Suppressor macrophage treated with lipopolysaccharide for 1 hour (primary cell): ENCODE measurements at regions not wholly inside any gene's neighbourhood (a gene's known extent, or its start where the extent isn't known, plus 50 kb on each side); places are given as distances from the start of the nearest gene placed in this dataset.

Experiments
- DNase-seq, 3 donors: peaks; one replicate each; pipeline ENCODE4 v3.0.0-alpha.2; 2020 to 2022

DNA sequence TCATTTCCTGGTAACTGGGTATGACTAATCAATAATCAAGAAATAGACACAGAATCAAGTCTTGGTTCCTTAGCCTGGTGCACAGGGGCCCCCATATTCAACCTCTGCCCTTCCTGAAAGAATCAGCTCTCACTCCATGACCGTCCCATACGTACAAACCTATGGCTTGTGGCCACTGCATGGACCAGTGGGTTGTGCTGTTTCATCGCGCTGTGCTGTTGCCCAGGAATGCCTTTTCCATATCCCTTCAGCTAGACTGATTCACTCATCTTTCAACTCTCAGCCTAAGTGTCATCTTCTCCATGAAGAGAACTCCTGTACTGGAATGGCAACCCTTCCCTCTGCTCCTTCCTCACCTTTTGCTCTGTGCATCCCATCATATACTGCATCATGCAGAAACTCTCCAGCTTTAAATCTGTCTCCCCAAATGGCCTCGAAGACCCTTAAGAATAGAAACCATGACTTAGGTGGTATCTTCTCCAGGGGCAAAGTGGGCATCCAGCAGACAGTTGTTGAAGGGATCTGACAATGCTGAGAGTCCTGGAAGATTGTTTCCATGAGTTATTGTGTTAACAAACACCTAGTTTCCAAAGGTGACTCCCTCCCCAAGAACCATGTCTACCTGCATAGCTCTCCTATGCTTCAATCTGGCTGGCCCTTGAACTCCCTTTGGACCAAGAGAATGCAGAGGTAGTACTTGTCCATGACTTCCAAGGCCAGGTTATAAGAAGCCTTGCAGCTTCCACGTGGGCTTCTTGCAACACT is 180.8 kb downstream of the ACTL7B start:
- no peak for DNase-seq

DNA sequence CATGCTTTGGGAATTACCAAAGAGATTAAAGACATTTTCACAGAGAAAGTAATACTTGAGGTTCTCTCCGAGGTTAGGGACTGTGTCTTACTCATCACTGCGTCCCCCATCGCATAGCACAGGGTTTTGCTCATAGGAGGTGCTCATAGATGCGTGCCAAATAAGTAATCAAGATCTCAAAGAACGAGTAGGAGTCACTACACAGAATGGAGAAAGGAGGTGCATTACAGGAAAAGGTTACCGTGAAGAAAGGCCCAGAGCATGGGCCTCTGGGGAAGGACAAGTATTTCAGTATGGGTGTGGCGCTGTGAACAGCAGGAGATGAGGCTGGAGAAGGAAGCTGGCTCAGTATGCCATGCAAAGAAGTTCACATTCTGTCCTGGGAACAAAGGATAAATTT is 182.4 kb downstream of the ACTL7B start:
- no peak for DNase-seq

- DNase-seq, result no peak
Measured at GRCh38 chr9:108672475-108673190, 183.2 kb downstream of the ACTL7B start.

- no peak for DNase-seq
Measured at GRCh38 chr9:108671794-108672193, 184.0 kb downstream of the ACTL7B start.

GRCh38 chr9:108671176-108671575 is 184.6 kb downstream of the ACTL7B start:
- DNase-seq, result peak in 2 of 3 donors; percentile 19 to 31

DNA sequence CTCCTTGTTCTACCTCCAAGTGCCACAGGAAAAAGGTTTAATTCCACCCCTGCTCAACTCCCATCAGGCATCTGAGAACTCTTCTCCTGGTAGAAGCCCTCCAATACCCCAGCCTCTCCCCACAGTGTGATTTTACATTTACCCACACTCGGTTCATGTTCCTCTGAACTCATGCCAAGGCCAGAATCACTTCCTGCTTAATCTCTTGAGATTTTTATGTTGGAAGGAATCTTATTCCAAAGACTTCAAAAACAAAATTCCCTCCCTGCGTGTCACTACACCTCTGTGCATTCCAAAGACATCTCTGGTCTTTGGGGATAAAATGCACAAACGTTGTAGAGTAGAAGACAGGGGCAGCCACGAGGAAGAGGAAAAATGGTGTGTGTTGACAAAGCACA is 186.8 kb downstream of the ACTL7B start:
- no peak for DNase-seq

- DNase-seq, result no peak
Measured at GRCh38 chr9:108668191-108668937, 187.4 kb downstream of the ACTL7B start.

DNA sequence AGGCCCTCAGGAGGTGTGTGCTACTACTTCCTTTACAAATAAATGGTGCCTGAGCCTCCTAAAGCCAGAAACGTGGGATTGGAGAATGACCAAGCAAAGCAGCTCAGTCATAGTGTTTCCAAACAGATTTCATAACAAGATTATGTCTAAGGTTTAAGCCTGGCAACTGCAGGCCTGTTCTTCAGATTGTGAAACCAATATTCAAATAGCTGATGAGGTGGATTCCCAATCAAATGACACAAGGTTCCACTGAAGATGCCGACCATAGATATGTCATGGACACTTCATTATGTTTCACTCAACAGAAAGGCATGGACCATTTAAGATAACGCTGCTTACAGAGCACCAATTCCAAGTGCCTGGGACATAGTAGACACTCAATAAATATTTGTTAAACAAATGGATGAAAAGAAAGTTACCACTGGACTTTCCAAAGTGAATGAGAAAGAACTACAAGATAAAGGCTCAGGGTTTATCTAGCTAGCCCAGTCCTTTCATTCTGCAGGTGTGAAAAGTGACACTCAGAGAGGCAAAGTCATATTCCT is 189.5 kb downstream of the ACTL7B start:
- DNase-seq, result peak; percentile 51 to 76 (median 55)

- DNase-seq, result no peak
Measured at GRCh38 chr9:108665521-108666239, 190.1 kb downstream of the ACTL7B start.

- no peak for DNase-seq
Measured at GRCh38 chr9:108664309-108665255, 191.2 kb downstream of the ACTL7B start.

DNA sequence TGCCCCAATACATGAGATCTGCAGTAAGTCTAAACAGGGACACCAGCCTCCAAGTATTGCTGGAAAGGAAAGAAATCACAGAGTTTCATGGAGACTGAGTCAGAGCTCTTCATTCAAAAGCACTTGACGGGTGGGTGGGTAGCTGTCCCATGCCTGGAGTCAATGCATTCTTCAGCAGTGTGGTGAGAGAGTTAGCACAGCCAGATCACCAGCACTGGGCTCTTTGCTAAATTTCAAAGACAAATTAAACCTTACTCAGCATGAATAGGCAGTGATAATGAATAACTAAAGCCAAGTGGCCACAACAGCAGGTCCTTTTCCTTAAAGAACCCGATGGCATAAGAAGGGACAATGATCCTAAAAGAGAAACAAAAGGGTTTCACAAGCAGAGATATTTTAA is 192.4 kb downstream of the ACTL7B start:
- no peak for DNase-seq

- DNase-seq, result peak; percentile 14 to 40 (median 15)
Measured at GRCh38 chr9:108662956-108663355, 192.8 kb downstream of the ACTL7B start.

GRCh38 chr9:108662091-108662875 is 193.5 kb downstream of the ACTL7B start:
- peak; percentile 11 to 24 (median 22) for DNase-seq

- DNase-seq, result no peak
Measured at GRCh38 chr9:108656566-108656965, 199.2 kb downstream of the ACTL7B start.

DNA sequence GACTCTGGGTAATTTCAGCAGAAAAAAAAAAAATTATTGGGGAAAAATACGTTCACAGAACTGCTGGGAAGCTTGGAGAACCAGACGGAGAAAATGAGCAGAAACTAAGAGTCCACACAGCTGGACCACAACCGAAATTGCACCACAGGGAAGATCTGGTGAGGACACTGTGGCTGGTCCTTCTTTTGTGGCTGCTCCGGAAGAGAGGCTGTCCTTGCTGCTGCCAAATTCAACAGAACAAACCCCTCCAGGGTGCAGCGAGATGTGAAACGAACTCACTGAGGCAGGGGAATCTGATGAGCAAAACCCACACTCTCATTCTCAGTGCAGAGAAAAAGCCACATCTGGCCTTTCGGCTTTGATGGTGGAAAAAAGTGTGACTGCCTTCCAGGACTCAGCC is 200.0 kb downstream of the ACTL7B start:
- DNase-seq, result no peak

GRCh38 chr9:108654566-108654965 is 201.2 kb downstream of the ACTL7B start:
- peak; percentile 17 to 62 (median 50) for DNase-seq

GRCh38 chr9:108652851-108653250 is 202.9 kb downstream of the ACTL7B start:
- no peak for DNase-seq

DNA sequence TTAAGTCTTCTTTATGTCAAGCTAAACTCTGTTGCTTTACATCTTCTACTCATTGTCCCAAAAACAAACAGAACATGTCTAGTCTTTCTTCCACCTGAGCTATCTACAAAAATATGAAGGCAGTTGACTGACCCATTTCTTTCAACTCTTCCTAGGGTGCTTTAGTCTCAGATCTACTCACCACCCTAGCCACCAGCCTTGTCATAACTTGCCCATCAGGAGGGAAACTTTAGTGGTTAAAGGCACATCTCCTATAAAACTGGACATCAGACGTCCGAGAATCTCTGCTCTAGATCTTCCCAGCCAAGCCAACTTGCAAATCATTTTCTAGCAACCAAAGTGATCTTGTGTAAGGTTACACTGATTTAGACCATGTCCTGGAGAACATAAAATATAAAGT is 205.0 kb downstream of the ACTL7B start:
- no peak for DNase-seq

DNA sequence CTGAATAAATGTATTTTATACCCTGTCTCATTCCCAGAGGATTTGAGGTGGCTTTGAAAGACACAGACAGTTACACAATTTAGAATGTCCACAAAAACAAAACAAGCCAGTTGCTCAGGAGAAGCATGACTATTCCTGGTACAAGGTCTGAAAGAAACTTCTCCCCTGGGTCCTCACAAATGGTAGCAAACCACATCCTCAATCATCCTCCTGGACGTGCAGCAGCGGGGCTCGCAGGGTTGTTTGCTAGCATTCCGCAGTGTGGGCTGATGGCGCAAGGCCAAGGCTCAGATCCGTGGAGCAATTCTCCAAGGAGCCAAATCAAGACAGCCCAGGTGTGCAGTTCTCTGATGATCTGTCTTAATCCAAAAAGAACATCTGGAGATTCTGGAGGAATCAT is 210.3 kb downstream of the ACTL7B start:
- no peak for DNase-seq

- DNase-seq, result peak in 2 of 3 donors; percentile 16 to 24
Measured at GRCh38 chr9:108643731-108644510, 211.9 kb downstream of the ACTL7B start.
